Loucy (cell line): ENCODE measurements at regions not wholly inside any gene's neighbourhood (a gene's known extent, or its start where the extent isn't known, plus 50 kb on each side); places are given as distances from the start of the nearest gene placed in this dataset.

ENCODE experiments used
- EZH2phosphoT487 ChIP-seq: fragments of 200-600 bp; IDR thresholded peaks from 2 replicates; pipeline ENCODE4 v1.6.1; 2018; ENCODE audit warnings: antibody characterized with exemption, mild to moderate bottlenecking, moderate library complexity, borderline replicate concordance
- TF ChIP-seq, protein P1 (sequence below): fragments of 200-600 bp; sonication (generic); conservative IDR thresholded peaks from 2 replicates; pipeline ENCODE4 v1.5.1; 2014; ENCODE audit warnings: mild to moderate bottlenecking, antibody characterized with exemption, low read length

DNA sequence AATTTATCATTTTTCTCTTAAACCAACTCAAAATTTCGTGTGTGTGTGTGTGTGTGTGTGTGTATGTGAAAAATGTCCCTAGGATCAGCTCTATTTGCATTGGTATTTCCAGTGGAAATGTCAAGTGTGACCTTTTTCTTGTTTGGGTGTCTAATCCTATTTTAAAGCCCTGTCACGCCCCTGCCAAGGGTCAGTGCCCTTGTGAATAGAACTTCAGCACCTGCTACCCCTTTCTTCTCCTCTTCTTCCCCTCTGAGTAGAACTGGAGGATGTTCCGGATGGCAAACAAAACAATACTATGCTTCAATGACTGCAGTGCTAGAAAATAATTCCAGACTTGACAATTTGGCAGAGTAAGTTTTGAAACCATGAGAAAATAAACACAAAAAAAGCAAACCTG, 67.3 kb downstream of the SPRY1 start:
- TF ChIP-seq, protein P1, sequence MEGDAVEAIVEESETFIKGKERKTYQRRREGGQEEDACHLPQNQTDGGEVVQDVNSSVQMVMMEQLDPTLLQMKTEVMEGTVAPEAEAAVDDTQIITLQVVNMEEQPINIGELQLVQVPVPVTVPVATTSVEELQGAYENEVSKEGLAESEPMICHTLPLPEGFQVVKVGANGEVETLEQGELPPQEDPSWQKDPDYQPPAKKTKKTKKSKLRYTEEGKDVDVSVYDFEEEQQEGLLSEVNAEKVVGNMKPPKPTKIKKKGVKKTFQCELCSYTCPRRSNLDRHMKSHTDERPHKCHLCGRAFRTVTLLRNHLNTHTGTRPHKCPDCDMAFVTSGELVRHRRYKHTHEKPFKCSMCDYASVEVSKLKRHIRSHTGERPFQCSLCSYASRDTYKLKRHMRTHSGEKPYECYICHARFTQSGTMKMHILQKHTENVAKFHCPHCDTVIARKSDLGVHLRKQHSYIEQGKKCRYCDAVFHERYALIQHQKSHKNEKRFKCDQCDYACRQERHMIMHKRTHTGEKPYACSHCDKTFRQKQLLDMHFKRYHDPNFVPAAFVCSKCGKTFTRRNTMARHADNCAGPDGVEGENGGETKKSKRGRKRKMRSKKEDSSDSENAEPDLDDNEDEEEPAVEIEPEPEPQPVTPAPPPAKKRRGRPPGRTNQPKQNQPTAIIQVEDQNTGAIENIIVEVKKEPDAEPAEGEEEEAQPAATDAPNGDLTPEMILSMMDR: no peak
- TF ChIP-seq EZH2phosphoT487: no peak
